ENCODE measurements at regions not wholly inside any gene's neighbourhood (a gene's known extent, or its start where the extent isn't known, plus 50 kb on each side); places are given as distances from the start of the nearest gene placed in this dataset.
"Not testable (repeated sequence)": the region's sequence is repeated elsewhere in the genome, so short reads cannot be mapped to it uniquely, and the experiment has no call there.

GRCh38 chr11:64438986-64439771, 80.2 kb downstream of the RPS6KA4 start (continued):
- no peak for TF ChIP-seq CTCF (IDR thresholded peaks at IDR 0.05)

GRCh38 chr11:64439772-64440491, 81.0 kb downstream of the RPS6KA4 start:
- H3K36me3 ChIP-seq (ENCODE audit: control insufficient read depth, insufficient read depth, low read length); H3K4me3 ChIP-seq (ENCODE audit: low read depth in 2 of 2, low read length in 2 of 2); POLR2A ChIA-PET; ATAC-seq; BruUV-seq (replicated peaks); in situ Hi-C loops (cut with HindIII; ENCODE audit: low pct_unique_long_range_greater_than_20kb, low sequenced_read_pairs); H3K4me1 ChIP-seq (ENCODE audit: control insufficient read depth, insufficient read depth, low read length); intact Hi-C loops (cut with micrococcal nuclease; ENCODE audit: unreplicated experiment); H3K27ac ChIP-seq (ENCODE audit: low read length); H3K9me3 ChIP-seq (ENCODE audit: control insufficient read depth, insufficient read depth, low read depth, low read length); H3K27me3 ChIP-seq (ENCODE audit: control insufficient read depth, insufficient read depth, low read length); DNase-seq (ENCODE audit: low read depth, low spot score): not testable (repeated sequence)
- CTCF ChIA-PET: interaction anchor here (0.7 to 1.6 kb wide), 3 partner anchors 9 to 210 kb away, joined by 3 to 16 read pairs (median 8); no protein-coding TSS in a partner anchor

GRCh38 chr11:64441127-64441526, 82.2 kb downstream of the RPS6KA4 start:
- intact Hi-C loops (cut with micrococcal nuclease; ENCODE audit: unreplicated experiment) (no loop called here), in situ Hi-C loops (cut with HindIII; ENCODE audit: low pct_unique_long_range_greater_than_20kb, low sequenced_read_pairs) (no loop called here)
- BruUV-seq (replicated peaks): no TSS peak
- no peaks in the 10 kb centered on the region for H3K9me3 ChIP-seq (ENCODE audit: control insufficient read depth, insufficient read depth, low read depth, low read length)
- ATAC-seq (no peak), DNase-seq (ENCODE audit: low read depth, low spot score) (no peak)
- no peaks in the 10 kb centered on the region for H3K27me3 ChIP-seq (ENCODE audit: control insufficient read depth, insufficient read depth, low read length)
- ChIA-PET CTCF (no interaction called here), POLR2A (no interaction called here)
- no peak for TF ChIP-seq TCF7L2 (IDR thresholded peaks at IDR 0.05; ENCODE audit: low read depth, low read length)
- no peak for TF ChIP-seq REST (IDR thresholded peaks at IDR 0.05; ENCODE audit: insufficient read depth in 1 of 2, low read depth in 2 of 2, low read length in 1 of 2)
- TF ChIP-seq CTCF (IDR thresholded peaks at IDR 0.05): no peak
- TF ChIP-seq SIN3A (IDR thresholded peaks at IDR 0.05; ENCODE audit: borderline replicate concordance, insufficient read depth, low read depth, low read length): no peak
- no peak for TF ChIP-seq POLR2AphosphoS5 (IDR thresholded peaks at IDR 0.05; ENCODE audit: low read depth, low read length)
- no peak overlapping the region for H3K27ac ChIP-seq (ENCODE audit: low read length)
- H3K36me3 ChIP-seq (ENCODE audit: control insufficient read depth, insufficient read depth, low read length): no peaks in the 10 kb centered on the region; the same call in 1 of the 2 replicates
- no peak overlapping the region for H3K4me3 ChIP-seq (ENCODE audit: low read depth in 2 of 2, low read length in 2 of 2)
- no peaks in the 10 kb centered on the region for H3K4me1 ChIP-seq (ENCODE audit: control insufficient read depth, insufficient read depth, low read length)
